GM18498 (cell line): ENCODE measurements at regions not wholly inside any gene's neighbourhood (a gene's known extent, or its start where the extent isn't known, plus 50 kb on each side); places are given as distances from the start of the nearest gene placed in this dataset.
"Not testable (repeated sequence)": the region's sequence is repeated elsewhere in the genome, so short reads cannot be mapped to it uniquely, and the experiment has no call there.

Source experiments
- ATAC-seq: cut with Tn5 transposase; IDR thresholded peaks from one replicate; pipeline ENCODE4 v1.9.1; 2021; ENCODE audit warnings: mild to moderate bottlenecking, moderate library complexity; ENCODE audit not compliant: unreplicated experiment

DNA sequence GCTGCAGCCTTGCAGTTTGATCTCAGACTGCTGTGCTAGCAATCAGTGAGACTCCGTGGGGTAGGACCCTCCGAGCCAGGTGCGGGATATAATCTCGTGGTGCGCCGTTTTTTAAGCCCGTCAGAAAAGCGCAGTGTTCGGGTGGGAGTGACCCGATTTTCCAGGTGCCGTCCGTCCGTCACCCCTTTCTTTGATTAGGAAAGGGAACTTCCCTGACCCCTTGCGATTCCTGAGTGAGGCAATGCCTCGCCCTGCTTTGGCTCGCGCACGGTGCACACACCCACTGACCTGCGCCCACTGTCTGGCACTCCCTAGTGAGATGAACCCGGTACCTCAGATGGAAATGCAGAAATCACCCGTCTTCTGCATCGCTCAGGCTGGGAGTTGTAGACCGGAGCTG lies 203.2 kb downstream of the SNCAIP start:
- not testable (repeated sequence) for ATAC-seq

DNA sequence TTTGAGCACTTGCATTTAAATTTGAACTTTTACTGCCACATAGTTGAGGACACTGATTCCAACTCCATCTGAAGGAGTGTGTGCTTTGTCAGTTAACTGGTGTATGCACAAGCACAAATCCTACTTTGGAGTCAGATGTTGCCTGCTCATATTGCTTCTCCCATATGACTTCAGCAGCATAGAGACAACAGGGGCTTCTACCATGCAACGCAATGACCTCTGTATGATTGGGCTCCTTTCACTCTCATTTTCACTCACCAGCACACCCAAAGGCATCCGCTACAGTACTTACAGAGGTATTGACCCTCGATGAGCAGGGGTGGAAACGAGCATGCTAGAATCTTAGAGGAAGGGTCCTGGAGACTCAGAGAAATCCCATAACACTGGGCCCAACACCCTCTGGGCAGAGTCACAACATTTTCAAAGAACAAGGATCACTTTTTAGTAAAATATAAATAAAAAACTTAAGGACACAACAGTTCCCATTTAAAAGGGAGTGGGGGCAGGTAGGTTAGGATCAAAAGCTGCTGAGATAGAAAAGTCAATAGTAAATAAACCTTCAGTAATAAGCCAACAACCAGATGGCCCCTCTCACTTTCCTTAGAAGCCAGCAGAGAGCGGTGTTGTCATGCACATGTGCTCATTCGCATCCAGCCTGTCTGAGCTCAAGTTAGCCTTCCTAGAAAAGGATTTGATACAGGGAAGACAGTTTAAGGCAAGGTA lies 203.8 kb downstream of the SNCAIP start:
- ATAC-seq: peak; percentile 78

DNA sequence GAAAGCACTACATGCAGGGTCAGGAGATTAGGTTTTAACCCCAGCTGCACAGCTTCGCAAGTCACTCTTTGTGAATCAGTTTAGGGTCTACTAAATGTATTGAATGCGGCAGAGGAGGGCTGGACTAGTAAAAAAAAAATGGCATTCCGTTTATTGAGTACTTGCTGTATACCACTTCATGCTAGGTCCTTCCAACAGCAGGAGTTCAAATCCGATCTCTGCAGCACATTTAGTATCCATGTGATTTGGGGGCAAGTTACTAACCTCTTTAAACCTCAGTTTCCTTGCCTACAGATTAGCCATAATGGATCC lies 204.4 kb downstream of the SNCAIP start:
- no peak for ATAC-seq

GRCh38 chr5:122517091-122517490 lies 205.1 kb downstream of the SNCAIP start:
- no peak for ATAC-seq

DNA sequence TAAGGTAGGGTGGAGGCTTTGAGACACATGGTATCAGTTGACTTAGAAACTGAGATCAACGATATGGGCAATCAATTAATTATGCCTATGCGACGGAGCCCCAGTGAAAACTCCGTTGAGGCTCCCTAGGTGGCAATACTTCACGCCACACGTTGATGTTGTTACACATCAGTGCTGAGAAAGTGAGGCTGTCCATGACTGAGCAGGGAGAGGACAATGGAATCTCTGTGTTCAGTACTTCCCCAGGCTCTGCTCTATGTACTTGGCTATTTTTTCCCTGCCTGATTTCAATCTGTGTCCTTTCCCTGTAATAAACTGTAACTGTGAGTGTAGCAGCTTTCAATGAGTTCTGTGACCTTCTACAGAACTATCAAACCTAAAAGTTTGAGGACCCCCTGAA lies 211.7 kb downstream of the SNCAIP start:
- no peak for ATAC-seq

- ATAC-seq: no peak
Observed at GRCh38 chr5:122527547-122527946, 215.5 kb downstream of the SNCAIP start.

DNA sequence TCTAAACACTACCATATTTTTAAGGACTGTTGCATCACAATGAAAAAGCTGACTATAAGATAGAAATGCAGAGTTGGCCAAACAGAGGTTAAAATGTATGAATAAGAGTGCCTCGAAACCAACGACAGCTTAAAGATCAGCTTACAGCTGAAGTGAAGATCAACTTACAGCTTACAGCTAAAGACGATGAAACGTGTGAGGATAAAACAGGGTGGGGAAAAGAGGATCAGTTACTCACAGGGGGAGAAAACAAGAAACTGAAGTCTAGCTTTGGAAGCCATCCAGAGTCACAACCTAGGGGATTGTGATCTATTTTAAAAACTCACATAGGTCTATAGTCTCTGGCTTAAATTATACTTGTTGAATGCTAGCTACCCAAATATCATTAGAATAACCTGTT lies 220.0 kb downstream of the SNCAIP start:
- ATAC-seq: no peak

- ATAC-seq: no peak
Observed at GRCh38 chr5:122533825-122534224, 221.8 kb downstream of the SNCAIP start.

DNA sequence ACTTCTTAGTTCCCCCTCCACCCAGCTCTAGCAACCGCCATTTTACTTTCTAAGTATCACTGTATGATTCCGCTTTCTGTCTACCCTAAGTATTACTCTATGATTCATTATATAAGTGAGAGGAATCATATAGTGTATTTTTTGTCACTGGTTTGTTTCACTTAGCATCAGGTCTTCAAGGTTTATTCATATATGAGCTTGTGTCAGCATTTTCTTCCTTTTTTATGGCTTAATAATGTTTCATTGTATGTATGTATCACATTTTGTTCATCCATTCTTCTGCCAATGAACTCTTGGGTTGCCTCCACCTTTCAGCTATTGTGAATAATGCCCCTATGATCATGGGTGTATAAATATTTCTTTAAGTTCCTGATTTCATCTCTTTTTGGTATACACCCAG lies 222.8 kb downstream of the SNCAIP start:
- no peak for ATAC-seq

DNA sequence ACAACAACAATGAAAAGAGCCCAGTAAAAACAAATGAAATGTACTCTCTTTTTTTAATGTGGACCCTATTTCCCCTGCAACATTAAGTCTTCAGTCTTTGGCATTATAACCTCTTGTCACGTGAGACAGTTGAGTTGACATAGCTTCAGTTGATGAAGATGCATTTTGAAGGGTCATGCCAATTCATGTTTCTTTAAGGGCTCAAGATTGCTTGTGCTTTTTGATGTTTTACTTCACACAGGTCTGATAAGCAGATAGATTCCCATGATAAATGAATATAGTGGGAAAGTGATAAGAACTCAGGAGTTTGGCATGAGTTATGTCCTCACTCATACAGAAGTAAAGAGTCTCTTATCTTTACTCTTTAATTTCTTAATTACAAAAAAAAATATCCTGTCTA lies 229.4 kb downstream of the SNCAIP start:
- no peak for ATAC-seq

DNA sequence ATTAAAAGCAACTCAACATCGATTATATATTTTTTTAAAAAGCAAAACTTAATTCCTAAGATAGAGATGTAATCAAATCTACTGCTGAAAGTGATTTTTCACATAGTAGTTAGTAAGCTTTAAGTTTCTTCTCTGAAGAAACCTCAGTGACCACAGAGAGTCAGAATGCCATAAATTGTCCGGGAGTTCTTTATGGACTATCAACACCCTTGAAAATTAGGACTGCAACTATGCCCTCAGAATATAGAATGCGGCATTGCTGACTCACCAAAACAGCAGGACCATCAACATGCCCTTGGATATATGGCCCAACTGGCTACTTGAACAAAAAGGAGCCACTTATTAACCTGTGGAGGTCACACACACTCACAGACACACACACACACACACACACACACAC lies 228.9 kb upstream of the SNX2 start:
- no peak for ATAC-seq

DNA sequence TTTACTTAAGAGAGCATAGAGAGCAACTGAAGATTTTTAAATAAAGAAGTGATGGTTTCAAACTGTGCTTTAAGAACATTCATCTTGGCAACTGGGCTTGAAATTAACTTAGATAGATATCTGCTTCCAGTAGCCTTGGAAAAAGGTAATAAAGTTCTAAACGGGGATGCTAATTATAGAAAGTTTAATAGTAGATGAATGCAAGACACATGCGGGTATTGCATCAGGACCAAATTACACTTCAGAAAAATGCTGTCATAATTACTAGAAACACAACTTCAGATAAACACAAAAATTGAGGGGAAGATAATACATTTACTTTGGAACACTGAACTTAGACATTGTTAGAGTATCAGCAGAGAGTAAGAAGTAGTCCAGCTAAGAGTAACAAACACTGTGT lies 227.7 kb upstream of the SNX2 start:
- ATAC-seq: no peak

DNA sequence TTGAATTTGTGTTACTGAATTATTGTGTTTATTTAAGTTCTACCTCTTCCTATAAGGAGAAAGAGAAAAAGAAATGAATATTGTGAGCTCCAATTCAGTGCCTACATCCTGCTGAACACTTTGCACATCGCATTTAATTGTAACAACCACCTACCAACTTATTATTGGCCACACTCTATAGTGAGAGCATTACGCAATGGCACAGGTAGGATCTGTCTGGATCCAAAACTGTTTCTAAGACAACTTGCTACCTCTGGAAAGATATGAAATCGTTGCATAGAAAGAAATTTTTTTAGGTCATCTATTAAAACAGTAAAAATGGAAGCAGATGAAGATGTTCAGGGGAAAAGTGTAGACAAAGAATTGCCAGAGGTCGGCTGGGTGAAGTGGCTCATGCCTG lies 227.2 kb upstream of the SNX2 start:
- ATAC-seq: no peak

- no peak for ATAC-seq
Observed at GRCh38 chr5:122559676-122560075, 215.2 kb upstream of the SNX2 start.

DNA sequence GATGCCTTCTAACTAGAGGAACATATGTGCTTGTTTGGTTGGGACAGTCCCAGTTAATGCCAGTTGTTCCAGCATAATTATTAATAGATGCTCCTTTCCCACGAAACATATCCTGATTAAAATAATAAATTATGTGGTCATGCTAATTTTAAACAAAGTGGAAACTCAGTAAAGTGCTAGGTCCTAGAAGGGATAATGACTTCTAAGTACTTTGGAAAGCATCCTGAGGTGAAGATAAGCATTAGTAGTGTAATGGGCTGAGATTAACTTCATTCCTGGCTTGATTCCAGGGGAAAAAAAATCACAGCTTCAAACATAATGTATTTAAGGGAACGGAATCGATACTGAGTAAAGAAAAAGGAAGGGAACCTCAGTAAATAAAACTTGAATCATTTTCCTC lies 213.7 kb upstream of the SNX2 start:
- no peak for ATAC-seq

- ATAC-seq: no peak
Observed at GRCh38 chr5:122565331-122565730, 209.5 kb upstream of the SNX2 start.

DNA sequence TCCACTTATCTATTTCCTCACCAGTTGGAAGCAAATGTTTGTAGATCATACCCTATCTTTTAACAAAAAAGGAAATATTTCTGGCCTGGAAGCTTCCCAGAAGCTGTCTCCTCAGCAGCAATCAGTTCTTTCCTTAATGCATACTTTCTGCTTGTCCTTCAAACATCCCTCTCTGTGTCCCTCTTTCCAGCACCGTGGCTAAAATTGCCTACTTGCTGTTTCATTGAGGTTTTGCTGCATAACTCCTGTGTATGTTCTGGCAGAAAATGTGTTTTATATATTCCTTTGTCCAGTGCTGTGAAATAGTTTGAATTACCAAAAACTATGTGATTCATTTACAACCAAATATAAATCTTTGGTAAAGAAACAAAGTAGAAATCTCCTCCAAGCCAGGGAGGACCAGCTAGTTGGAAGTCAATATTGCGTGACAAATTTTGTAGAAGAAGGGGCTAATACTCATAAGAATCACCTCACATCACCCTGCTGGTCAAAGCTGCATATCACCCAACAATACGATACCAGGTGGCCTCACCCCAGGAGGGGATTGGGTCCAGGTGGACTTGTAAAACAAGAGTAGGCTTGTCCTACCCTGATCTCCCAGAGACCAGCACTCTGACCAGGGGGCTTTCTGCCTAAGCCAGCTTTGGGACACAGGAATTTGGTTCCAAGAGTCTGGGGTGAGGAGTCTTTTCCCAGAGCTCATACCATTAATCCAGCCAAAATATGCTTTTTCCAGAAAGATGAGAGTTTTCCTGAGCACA lies 198.4 kb upstream of the SNX2 start:
- no peak for ATAC-seq

GRCh38 chr5:122581629-122582028 lies 193.3 kb upstream of the SNX2 start:
- no peak for ATAC-seq

- no peak for ATAC-seq
Observed at GRCh38 chr5:122584411-122585300, 190.2 kb upstream of the SNX2 start.

- no peak for ATAC-seq
Observed at GRCh38 chr5:122585371-122585770, 189.5 kb upstream of the SNX2 start.

GRCh38 chr5:122586351-122586750 lies 188.5 kb upstream of the SNX2 start:
- no peak for ATAC-seq

DNA sequence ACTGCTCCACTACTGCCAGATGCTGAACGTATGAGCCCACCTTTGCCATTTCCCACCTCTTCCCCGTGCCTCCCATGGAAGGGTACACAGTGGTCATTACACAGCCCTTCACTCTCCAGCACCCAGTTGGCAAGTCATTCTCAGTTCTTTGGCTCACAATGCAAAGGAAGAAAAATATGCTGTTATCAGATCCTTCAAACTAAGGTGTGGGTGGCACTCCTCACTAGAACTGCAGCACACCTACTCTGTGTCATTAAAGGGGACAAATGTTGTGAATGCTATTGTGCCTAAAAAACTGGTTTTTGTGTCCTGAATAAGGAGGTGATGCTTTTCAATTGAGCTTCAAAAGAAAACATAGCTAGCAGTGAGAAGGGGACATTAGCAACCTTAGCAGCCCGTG lies 183.1 kb upstream of the SNX2 start:
- no peak for ATAC-seq
